SU-DHL-6 (cell line): ENCODE measurements at regions not wholly inside any gene's neighbourhood (a gene's known extent, or its start where the extent isn't known, plus 50 kb on each side); places are given as distances from the start of the nearest gene placed in this dataset.

ENCODE experiments used
- CTCF ChIP-seq: fragments of 200-600 bp; sonication (generic); IDR thresholded peaks from one replicate; pipeline ENCODE4 v1.5.1; 2017; ENCODE audit warnings: antibody characterized with exemption, mild to moderate bottlenecking, low read length, moderate library complexity; ENCODE audit not compliant: insufficient read depth, poor library complexity, severe bottlenecking
- EZH2phosphoT487 ChIP-seq: fragments of 200-600 bp; sonication (generic), shearing (Covaris generic); conservative IDR thresholded peaks from 2 replicates; pipeline ENCODE4 v1.6.1; 2018; ENCODE audit warnings: mild to moderate bottlenecking, antibody characterized with exemption, low read length, moderate library complexity, mixed read lengths

- no peak for TF ChIP-seq CTCF
- TF ChIP-seq EZH2phosphoT487 = no peak
These were observed 234.0 kb downstream of the HAUS1 start for GRCh38 chr18:46338205-46338604.
